HG03520 (cell line): ENCODE measurements at regions not wholly inside any gene's neighbourhood (a gene's known extent, or its start where the extent isn't known, plus 50 kb on each side); places are given as distances from the start of the nearest gene placed in this dataset.

ENCODE experiments used
- ATAC-seq: cut with Tn5 transposase; IDR thresholded peaks from one replicate; pipeline ENCODE4 v1.9.1; 2021; ENCODE audit warnings: mild to moderate bottlenecking, moderate library complexity; ENCODE audit not compliant: unreplicated experiment

DNA sequence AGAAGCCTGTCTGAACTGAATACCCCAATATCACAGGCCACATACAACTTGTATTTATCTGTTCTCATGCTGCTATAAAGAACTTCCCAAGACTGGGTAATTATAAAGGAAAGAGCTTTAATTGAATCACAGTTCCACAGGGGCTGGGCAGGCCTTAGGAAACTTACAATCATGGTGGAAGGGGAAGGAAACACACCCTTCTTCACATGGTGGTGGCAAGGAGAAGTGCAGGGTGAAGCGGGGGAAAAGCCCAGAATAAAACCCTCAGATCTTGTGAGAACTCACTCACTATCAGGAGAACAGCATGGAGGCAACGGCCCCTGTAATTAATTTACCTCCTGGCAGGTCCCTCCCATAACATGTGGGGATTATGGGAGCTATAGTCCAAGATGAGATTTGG is 50.3 kb upstream of the FNDC1 start:
- ATAC-seq = no peak

GRCh38 chr6:159117563-159117962 is 51.6 kb upstream of the FNDC1 start:
- no peak for ATAC-seq

- no peak for ATAC-seq
Observed at GRCh38 chr6:159117046-159117445, 52.2 kb upstream of the FNDC1 start.

DNA sequence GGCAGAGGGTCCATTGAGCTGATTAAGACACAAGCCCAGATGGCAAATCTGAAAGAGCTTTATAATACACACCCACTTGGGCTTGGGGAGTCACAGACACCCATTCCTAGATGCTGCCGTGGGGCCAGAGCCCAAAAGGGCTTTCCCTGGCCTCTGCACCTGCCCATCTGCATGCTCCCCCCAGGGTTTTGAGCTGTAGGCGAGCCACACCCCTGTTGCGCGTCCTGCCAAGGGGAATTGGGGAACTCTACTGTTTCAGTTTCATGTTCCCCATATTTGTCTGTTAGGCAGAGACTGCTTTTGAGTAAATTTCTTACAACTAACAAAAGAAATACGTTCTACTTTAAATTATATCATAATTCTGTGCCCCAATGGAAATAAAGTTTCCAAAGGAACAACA is 52.9 kb upstream of the FNDC1 start:
- no peak for ATAC-seq

GRCh38 chr6:159114569-159114968 is 54.6 kb upstream of the FNDC1 start:
- ATAC-seq = no peak

- ATAC-seq = no peak
Observed at GRCh38 chr6:159113223-159113622, 56.0 kb upstream of the FNDC1 start.

- no peak for ATAC-seq
Observed at GRCh38 chr6:159112714-159113113, 56.5 kb upstream of the FNDC1 start.

DNA sequence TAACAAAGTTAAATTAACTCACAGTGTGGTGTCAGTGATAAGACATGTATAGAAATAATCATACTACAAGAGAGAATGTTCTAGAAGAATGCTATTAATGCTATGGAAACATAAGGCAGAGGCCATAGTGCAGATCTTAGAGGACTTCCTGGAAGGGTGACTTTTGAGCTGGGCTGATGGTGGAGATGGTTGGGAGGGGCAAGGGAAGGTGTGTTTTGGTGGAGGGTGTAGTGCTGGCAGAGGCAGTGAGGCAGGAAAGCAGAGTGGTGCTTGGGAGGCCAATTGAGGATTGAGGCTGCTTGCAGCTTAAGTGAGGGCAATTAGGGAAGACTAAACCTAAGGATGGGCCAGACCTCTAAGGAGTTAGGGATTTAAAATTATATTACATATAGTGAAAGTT is 58.5 kb upstream of the FNDC1 start:
- no peak for ATAC-seq

- ATAC-seq = no peak
Observed at GRCh38 chr6:159110013-159110412, 59.2 kb upstream of the FNDC1 start.

- no peak for ATAC-seq
Observed at GRCh38 chr6:159109391-159109790, 59.8 kb upstream of the FNDC1 start.

- no peak for ATAC-seq
Observed at GRCh38 chr6:159108426-159108985, 60.7 kb upstream of the FNDC1 start.

DNA sequence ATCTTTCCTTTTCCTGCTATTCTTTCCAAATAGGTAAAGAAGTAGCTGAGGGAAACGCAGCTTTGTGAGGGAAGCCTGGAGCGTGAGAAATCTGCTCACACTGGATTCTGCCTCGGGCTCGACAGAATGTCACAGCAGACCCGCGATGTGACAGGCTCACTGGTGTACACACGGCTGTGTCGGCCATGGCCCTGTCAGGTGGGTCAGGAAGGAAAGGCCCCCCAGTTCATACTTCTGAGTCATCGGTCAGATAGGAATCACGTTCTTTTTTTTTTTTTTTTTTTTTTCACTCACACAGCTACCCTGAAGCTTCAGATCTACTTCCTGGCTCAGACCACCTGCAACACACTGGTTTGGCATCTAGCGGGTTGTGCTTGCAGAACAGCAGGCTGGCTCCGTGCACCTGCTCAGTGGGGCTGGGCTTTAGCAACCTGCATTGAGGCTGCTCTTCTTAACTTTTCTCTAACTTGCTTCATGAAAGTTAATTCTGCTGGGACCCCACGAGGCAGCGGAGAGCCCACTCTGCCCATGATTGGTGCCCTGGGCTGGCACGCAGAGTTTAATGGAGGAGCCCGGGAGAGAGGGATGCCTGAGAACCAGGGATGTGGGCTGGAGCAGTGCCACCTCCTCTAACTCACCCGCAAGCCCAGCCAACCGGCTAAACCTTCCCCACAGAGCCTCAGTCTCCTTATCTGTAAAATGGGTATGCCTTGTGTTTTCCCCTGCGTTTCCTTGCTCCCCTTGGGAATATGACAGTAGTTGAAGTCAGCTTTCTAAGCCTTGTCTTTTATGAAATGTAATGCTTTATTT is 61.5 kb upstream of the FNDC1 start:
- ATAC-seq = no peak

DNA sequence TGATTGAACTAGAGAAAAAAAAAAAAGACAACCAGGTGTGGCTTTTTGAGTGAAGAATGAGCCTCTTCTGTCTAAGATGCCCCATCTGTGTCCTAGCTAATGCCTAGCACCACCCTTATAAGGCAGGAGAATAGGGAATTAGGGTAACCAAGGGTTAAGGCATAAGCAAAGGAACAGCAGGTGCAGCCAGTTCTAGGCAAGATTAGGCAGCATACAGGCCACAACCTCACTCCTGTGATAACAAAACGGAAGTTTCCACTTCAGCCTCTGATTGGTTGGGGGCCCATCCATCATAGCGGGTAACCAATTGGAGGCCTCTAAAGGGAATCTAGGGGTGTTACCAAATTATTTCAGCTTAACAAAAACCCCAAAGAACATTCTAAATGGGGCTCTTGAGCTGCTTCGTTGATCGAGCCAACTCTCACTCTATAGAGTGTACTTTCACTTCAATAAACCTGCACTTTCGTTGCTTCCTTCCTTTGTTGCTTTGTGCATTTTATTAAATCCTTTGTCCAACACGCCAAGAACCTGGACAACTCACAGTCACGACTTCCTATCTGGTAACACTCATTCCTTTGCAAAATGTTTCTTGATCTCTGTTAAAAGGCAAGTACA is 61.9 kb upstream of the TAGAP start:
- ATAC-seq = peak; percentile 84

GRCh38 chr6:159105716-159106115 is 60.9 kb upstream of the TAGAP start:
- no peak for ATAC-seq

DNA sequence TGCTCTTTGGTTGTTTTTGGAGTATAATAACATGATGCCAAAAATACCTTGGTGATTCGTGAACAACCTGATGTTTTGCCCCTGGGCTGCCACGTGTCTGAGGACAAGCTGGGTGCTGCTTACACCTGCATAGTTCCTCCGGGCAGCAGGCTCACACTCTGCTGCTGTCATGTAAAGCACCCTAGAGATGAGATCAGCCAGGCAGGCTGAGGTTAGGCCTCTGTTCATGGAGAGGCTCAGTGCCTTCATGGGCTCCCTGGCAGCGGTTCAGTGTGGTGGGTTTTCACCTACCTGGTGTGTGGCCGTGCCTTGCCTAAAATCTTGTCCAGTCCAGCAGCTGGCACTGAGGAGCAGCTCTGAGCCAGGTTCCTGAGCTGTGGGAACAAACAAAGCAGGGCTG is 60.1 kb upstream of the TAGAP start:
- ATAC-seq = no peak

GRCh38 chr6:159104163-159104925 is 59.6 kb upstream of the TAGAP start:
- peak; percentile 41 for ATAC-seq

- no peak for ATAC-seq
Observed at GRCh38 chr6:159103396-159104162, 58.8 kb upstream of the TAGAP start.

DNA sequence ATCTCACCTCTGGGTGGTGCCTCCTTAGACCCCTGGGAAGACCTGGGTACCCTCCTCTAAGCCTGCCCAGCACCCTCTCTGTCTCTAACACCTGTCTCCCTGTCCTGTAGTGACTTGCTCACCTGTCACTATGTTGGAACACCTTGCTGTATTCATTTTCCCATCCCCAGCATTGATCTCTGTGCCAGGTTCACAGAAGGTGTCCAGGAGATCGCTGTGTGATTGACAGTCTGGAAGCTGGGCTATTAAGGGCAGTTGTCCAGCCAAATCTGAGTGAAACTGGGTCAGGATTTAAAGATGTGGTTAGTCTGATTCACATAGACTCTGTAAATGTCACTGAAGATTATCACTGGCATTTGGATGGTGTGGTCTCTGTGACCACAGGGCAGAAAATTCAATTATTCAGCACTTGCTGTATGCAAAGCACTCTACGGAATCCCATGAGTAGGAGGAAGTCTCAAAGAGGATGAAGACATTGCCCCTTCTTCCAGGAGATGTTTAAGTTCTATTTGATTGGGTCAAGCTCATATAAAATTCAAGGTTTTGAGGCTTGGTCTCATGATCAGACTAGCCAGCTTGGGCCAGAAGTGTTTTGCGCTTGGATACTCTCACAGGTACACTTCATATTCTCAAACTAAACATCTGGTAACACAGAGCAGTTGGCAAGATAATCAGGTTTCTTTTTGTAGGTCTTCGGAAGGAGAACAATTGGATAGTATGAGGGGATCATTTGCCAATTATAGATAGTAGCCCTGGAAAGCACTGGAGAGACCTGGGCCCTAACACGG is 57.8 kb upstream of the TAGAP start:
- no peak for ATAC-seq

- ATAC-seq = no peak
Observed at GRCh38 chr6:159101656-159102055, 56.9 kb upstream of the TAGAP start.
